IPS-NIHi7 (cell line): ENCODE measurements at regions not wholly inside any gene's neighbourhood (a gene's known extent, or its start where the extent isn't known, plus 50 kb on each side); places are given as distances from the start of the nearest gene placed in this dataset.

Source experiments
- DNase-seq: peaks from one replicate; pipeline ENCODE4 v3.0.0; 2012; ENCODE audit warnings: mixed read lengths; ENCODE audit errors: extremely low spot score

DNA sequence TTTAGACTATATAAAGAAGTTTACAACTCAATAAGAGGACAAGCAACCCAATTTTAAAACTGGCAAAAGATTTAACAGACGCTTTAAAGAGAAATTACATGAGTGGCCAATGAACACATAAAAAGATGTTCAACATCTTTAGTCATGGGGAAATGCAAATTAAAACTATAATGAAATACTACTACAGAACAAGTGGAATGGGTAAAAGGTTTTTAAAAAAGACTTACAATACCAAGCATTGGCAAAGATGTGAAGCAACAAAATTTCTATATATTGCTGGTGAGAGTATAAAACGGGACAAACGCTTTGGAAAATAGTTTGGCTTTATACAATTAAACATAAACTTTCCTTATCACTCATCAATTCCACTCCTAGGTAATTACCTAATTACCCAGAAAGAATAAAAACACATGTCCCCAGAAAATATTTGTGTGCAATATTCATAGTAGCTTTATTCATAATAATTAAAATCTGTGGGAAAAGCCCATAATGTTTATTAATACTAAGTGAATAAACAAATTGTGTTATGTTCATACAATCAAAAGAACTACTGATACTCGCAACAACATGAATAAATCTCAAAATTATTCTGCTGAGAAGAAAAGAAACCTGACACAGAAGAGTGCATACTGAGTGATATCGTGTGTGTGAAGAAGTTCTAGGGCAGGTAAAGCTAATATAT, 76.7 kb upstream of the MYCN start:
- no peak for DNase-seq

DNA sequence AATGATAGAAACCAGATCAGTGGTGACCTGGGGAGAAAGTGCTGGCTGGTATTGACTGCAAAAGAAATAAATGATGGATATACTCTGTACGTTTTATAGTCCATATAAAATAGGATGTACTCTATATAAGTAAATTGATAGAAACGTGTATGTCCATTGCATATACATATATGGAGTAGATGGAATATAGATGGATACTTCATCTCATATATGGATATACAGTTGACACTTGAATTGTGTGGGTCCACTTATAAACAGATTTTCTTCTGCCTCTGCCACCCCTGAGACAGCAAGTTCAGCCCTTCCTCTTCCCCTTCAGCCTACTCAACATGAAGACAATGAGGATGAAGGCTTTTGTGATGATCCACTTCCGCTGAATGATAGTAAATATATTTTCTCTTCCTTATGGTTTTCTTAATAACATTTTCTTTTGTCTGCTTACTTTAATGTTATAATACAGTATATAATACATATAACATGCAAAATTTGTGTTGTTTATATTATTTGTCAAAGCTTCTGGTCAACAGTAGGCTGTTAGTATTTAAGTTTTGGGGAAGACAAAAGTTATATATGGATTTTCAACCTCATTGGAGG, 76.1 kb upstream of the MYCN start:
- no peak for DNase-seq

DNA sequence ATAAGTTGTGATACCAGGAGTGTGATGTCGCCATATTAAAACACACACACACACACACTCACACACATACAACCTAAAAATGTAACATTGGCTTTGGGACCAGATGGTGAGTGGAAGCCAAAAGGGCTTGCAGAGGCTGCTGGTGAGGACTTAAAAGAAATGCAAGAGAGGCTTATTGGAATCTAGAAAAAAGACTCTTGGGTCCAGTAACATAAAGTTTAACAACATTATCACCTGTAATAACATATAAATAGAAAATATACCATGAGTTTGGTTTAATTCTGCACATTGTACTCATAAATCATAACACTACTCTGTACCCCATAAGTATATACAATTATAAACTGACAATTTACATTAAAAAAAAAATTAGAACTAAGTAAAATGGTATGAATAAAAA, 74.4 kb upstream of the MYCN start:
- no peak for DNase-seq

DNA sequence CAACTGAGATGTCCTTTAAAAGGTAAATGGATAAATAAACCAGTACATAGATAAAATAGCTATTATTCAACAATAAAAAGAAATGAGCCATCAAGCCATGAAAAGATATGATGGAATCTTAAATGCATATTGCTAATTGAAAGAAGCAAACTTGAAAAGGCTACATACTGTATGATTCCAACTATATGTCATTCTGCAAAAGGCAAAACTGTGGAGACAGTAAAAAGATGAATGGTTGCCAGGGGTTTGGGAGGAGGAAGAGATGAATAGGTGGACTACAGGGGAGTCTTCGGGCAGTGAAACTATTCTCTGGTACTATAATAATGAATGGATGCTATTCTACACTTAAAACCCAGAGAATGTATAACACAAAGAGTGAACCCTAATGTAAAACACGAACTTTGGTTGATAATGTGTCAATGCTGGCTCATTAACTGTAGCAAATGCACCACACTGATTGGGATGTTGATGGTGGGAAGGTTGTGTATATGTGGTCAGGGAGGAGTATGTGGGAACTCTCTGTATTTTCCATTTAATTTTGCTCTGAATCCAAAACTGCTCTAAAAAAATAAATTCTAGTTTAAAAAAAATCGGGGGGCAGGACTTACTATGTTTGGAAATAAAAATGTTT, 73.7 kb upstream of the MYCN start:
- no peak for DNase-seq

DNA sequence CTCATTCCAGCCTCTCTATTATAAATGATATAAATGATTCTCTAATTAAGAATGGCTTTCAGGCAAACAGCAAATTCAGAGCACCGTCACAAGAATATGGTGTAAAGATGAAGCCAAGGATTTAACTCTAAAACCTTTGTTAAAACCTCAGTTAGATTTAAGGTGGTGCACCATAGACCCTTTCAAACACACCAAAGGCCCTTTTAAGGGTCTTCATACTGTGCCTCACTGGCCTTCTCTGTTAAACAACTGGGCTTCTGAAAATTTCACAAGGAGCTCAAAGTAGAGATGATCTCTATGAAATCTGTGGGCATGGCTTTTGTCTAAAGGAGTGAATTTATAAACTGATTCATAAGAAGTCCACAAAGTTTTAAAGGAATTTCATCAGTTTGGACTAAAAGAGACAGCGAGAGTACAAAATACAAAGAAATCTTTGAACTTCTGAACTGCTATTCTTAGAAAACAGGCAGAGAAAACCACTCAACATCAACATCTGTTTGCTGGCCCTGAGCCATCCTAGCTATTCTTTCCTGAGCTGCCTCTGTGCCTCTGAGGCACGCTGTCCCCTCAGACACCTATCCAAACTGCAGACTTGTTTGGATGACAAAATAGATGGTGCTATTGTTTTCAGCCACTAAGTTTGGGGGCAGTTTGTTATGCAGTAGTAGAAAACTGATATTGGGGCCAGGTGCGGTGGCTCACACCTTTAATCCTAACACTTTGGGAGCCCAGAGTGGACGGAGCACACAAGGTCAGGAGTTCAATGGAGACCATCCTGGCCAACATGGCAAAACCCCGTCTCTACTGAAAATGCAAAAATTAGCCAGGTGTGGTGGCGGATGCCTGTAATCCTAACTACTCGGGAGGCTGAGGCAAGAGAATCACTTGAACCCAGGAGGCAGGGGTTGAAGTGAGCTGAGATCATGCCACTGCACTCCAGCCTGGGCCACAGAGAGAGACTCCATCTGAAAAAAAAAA, 72.9 kb upstream of the MYCN start:
- no peak for DNase-seq

DNA sequence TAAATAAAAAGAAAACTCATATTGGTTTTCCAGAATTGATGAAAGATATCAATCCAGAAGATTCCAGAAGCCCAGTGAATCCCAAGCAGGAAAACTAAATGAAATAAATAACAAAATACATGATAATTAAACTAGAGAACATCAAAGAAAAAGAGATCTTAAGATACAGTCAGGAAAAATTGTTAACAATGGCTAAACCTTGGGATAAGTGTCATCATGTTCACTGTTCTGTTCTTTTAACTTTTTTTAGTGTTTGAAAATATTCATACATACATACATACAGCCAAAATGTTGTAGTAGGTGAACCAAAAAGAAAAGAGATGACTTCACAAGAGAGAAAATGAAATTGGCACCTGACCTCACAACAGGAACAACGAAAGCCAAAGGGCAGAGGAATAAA, 72.2 kb upstream of the MYCN start:
- no peak for DNase-seq

DNA sequence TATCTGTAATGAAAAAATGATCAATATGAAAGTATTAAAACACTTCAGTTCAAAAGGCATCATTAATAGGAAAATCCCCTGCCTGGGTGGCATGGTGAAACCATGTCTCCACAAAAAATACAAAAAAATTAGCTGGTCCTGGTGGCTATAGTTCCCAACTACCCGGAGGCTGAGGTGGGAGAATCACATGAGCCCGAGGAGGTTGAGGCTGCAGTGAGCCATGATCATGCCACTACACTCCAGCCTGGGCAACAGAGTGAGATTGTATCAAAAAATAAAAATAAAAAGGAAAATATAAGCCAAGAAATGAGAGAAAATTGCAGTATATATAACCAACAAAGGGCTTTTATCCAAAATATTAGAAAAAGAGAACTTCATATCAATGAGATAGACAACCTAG, 71.6 kb upstream of the MYCN start:
- no peak for DNase-seq

DNA sequence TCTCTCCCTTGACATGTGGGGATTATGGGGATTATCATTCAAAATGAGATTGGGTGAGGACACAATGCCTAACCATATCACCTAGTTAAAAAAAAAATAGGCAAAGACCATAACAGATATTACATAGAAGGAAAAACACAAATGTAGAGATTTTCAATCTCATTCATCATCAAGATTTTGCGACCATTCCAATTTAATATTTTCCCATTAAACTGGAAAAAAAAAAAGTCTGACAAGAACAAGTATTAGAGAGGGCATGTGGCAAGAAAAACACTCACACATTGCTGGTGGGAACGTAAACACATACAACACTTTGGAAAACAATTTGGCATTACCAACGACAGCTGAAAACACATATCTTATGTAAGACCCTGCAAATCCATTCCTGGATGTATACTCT, 71.0 kb upstream of the MYCN start:
- no peak for DNase-seq

DNA sequence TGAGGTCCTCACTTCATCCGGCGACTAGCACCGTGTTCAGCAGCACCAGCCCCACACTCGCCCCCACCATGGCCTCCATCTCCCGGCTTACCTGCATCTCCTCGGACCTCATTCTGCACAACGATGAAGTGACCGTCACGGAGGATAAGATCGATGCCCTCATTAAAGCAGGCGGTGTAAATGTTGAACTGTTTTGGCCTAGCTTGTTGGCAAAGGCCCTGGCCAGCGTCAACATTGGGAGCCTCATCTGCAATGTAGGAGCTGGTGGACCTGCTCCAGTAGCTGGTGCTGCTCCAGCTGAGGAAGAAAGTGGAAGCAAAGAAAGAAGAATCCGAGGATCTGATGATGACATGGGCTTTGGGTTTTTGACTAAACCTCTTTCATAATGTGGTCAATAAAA, 70.5 kb upstream of the MYCN start:
- DNase-seq, result no peak

DNA sequence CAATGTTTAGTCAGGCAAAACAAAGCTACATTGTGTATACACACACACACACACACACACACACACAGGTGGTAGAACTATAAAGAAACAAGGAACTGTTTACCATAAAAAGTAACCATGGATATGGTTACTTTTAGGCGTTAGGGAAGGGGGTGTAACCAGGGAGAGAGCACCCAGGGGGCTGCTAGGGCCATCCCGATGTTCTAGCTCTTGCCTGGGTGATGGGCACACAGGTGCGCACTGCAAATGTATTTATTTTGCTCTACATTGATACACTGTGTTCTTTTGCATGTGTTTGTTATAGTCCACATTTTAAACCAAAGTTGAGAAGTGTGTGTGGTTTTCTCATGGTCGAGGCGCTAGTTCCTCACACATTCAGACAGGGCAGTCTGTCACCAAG, 69.8 kb upstream of the MYCN start:
- DNase-seq, result no peak

DNA sequence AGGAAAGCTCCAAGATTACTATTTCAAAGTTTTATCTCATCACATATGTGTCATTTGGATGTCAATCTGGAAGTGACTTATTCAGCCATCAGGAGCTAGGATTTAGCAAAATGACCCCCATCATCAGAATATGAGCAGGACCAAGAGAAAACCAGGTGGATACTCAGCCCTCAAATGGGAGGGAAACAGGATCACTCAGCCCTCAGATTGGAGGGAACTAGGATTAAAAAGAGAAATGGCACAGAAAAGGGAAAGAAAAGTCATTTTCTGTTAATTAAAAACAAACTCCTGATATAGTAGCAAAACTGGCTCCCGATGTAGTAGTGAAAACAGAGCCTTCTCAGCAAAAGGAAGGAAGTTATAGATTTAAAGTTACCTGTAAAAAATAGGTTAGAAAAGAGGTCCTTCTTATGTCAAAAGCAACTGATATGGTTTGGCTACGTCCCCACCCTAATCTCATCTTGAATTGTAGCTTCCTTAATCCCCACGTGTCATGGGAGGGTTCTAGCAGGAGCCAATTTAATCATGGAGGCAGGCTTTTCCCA, 69.0 kb upstream of the MYCN start:
- no peak for DNase-seq

DNA sequence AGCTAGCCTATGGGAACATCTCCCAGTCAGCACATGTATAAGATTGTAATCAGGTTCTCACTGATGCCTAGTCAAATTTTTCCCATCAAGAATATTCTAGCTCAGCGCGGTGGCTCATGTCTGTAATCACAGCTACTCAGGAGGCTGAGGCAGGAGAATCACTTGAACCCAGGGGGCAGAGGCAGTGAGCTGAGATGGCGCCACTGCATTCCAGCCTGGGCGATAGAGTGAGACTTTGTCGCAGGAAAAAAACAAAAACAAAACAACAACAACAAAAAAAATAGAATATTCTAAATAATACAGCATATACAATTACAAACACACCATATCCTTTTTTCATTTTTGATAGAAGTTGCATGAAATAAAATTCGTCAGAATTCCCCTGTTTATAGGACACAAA, 67.5 kb upstream of the MYCN start:
- no peak for DNase-seq

DNA sequence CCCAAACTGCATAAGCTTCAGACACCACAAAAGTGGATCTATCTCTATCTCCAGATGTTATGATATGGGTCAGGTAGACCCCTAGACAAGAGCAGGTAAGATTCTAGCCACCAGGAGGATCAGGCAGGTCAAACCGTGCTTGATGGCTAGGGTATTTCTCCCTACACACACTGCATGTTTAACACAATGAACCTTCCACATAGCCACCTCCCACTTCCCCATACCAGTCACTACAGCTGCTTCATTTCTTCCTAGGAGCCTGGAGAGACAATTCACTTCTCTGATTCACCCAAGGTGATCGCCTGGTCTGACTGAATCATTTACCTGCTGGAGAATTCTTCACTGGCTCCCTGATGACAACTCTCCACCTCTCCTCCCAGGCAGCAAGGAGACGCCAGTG, 66.0 kb upstream of the MYCN start:
- peak; percentile 31 for DNase-seq

DNA sequence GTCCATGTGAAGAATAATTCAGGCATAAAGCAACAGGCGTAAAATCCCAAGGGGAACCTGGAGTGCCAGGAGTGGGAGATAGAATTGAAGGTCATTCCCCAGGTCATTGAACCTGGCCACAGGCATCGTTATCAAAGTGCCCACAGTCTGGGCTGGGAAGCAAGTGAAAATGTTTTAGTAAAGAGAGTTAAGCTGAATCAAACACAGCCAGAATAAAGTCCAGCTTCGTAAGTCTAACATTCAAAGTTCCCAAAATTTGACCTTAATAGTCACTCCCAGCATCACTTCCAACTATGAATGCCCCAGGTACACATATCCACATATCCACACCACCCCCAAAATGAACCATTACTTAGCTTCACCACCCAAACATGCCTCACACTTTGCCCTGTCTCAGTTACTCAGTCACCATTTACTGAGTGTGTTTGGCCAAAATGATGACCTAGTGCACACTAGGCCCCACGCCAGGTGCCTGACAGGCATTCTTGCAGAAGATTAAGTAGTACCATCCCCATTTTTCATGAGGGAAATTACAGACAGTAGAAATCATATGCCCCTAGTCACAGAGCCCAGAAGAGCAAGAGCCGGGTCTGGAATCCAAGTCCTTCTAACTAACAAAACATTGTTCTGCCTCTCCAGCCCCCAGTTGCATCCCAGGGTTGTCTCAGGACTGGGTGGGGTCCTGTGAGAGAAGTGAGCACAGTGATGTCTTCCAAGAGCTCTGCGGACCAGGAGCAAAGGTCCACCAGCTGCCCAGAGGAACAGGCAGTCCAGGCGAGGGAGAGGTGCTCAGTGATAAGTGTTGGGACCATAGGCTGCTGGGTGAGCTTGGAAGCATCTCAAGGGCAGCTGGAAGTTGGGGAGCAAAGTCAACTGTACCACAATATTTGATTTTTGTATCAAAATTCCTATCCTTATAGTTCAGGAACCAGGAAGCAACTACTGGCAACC, 65.2 kb upstream of the MYCN start:
- no peak for DNase-seq

DNA sequence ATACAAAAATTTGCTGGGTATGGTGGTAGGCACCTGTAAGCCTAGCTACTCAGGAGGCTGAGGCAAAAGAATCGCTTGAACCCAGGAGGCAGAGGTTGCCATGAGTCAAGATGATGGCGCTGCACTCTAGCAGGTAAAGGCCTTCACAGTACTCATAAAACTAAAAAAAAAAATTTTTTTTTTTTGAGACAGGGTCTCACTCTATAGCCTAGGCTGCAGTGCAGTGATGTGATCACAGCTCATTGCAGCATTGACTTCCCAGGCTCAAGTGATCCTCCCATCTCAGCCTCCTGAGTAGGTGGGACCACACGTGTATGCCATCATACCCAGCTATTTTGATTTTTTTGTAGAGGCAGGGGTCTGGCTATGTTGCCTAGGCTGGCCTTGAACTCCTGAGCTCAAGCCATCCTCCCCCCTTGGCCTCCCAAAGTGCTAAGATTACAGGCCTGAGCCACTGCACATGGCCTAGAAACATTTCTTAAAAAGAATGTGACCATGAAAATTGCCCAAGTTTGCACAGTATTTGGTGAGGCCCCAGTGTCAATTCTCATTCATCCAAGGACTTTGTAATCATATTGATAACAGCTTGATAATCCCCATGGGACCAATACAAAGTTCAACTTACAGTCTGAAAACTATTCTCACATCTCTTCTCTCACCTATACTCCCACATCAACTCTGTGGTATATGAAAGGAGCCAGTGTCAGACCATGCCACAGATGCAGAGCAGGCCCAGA, 64.2 kb upstream of the MYCN start:
- DNase-seq, result no peak

DNA sequence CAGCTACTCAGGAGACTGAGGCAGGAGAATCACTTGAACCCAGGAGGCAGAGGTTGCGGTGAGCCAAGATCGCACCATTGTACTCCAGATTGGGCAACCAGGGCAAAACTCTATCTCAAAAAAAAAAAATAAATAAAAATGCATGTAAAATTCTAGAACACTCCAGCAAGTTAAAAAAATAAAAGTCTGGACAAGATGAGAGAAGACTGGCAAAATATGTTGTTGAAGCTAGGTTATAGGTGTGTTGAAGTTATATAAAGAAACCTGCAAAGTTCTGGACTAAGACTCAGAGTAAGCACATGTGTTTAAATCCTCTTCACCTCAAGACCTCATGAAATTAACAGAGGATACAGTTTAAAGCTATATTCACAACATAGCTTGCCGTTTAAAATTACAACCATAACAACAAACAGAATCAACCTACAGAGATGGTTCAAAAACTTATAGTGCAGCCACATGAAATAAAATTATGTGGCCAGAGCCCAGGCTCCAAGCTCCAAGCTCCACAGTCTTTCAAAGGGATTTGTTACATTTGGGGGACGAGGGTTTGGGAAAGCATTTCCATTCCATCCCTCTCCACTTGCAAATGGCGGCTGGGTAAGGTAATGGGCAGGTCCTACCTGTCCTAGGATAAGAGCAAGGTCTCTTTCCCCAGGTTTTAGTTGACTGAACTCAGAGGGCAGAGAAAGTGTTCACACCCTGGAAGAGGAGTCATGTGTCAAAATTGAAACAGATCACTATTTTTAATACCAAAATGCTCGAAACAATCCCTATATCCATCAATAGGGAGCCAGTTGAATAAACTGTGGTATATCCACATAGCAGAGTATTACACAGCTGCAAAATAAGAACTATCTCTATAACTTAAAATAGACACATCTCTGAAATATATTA, 59.9 kb upstream of the MYCN start:
- DNase-seq, result no peak

DNA sequence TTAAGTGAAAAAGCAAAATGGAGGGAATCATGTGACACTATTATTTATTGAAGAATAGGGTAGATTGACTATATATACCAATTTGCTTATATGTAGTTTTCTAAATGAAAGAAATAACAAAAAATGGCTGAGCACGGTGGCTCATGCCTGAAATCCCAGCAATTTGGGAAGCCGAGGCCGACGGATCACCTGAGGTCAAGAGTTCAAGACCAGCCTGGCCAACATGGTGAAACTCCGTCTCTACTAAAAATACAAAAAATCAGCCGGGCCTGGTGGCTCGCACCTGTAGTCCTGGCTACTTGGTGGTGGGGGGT, 59.3 kb upstream of the MYCN start:
- DNase-seq, result no peak

DNA sequence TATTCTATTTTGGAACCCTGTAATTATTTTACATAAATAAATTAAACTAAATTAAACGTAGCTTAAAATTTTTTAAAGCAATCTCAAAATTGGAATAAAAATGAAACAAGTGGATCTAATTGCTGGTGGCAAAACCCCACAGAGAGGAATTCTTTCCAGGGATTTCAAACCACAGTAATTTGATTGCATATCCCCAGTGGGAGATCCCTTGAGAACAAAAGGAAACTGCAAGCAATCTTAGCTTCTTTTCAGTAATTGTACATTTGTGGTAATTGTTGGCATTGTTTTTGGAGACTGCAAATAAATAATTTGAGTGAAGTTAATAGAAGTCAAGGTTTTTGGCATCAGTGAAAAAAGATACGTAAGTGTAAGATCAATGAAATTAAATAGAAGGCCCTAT, 58.7 kb upstream of the MYCN start:
- no peak for DNase-seq

DNA sequence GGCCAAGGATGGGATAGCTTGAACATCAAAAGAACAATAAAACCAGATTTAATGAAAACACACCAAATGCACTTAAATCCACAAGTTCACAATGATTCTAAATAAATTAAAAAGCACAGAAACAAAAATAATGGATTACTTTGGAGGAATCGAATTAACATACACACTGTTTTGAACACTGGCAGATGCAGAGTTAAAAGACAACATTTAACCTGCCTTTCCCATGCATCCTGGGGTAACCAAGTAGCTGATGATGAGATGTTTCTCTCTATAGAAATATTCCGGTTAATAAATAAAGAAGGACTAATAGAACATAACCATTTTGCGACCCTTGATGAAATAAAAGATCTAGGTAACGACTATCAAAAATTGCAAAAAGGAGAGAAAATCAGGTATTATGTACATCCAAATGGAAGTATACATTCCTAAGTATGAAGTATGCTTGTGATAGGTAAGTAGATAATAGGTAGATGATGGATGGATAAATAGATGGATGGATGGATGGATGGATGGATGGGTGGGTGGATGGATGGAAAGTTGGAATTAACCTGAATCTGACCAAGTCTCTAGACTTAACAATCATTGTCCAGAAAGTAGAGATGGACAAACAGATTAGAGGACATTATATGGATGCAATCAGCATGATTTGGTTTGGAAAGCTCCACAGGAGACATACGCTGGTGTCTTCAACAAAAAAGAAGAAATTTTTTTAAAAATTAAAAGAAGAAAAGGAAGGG, 57.4 kb upstream of the MYCN start:
- no peak for DNase-seq
